ENCODE measurements at regions not wholly inside any gene's neighbourhood (a gene's known extent, or its start where the extent isn't known, plus 50 kb on each side); places are given as distances from the start of the nearest gene placed in this dataset.
"Not testable (repeated sequence)": the region's sequence is repeated elsewhere in the genome, so short reads cannot be mapped to it uniquely, and the experiment has no call there.

DNA sequence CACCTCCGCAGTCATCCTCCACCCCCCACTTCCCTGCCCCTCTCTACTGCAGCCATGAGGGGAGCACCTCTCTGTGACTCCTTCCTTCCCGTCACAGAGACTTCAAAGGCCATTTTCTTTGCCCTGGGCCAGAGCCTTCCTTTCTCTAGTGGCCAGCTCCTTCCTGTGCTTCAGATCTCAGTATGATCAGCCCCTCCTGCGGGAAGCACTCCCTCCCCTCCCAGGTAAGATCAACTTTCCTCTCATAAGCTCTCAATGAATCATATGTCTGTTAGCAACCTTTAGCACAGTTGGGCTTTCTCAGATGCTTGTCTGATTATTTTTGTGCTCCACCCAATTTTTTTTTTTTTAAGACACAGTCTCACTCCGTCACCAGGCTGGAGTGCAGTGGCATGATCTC lies 241.0 kb upstream of the PRSS1 start:
- ChIA-PET POLR2A (no interaction called here), CTCF (interaction anchor here (0.9 to 65.6 kb wide), 5 partner anchors 9 to 121 kb away, joined by 3 to 2267 read pairs (median 35); no protein-coding TSS in a partner anchor)
- no peak overlapping the region for H3K4me3 ChIP-seq (ENCODE audit: low read depth, low read length)
- no peak for TF ChIP-seq CTCF (IDR thresholded peaks at IDR 0.05; ENCODE audit: insufficient read depth, low read length, missing control alignments)
- no peak for DNase-seq (ENCODE audit: low read depth, low spot score)

DNA sequence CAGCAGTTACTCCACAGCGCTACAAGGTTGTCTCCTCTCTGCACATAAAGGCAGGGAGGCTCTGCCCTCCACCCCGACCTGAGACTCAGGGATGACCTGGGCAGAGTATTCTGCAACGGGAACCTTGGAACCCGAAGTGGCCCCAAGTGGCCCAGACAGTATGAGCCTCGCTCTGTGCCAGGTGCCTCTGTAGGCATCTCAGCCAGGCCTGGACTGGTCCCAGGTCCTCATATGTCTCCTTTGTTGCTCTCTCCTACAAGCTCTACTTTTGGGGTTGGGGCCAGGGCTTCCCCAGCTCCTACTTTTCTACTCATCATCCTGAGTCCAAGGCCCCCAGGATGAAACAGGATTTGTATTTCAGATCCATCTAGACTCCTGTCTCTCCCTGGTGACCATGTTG lies 241.5 kb upstream of the PRSS1 start:
- POLR2A ChIA-PET = no interaction called here
- H3K4me3 ChIP-seq (ENCODE audit: low read depth, low read length) = no peak overlapping the region
- no peak for TF ChIP-seq CTCF (IDR thresholded peaks at IDR 0.05; ENCODE audit: insufficient read depth, low read length, missing control alignments)
- CTCF ChIA-PET = interaction anchor here (1.4 to 65.6 kb wide), 4 partner anchors 10 to 120 kb away, joined by 4 to 2267 read pairs (median 149); no protein-coding TSS in a partner anchor
- no peak for DNase-seq (ENCODE audit: low read depth, low spot score)

DNA sequence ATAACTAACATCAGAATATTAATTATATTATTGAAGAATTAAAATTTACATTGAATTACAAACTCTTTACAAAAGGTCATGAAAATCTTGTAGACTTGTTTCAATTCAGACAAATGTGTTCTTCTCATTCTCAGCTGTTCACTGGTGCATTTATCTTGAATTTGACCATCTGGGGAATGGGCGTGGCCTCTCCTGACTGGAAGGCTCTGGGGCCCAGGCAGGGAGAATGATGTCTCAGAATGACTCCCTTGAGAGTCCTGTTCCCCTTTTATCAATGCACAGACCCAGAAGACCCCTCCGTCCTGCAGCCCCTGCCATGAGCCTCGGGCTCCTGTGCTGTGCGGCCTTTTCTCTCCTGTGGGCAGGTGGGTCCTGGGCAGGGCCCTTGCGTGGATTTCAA lies 242.2 kb upstream of the PRSS1 start:
- DNase-seq (ENCODE audit: low read depth, low spot score); H3K4me3 ChIP-seq (ENCODE audit: low read depth, low read length); POLR2A ChIA-PET: not testable (repeated sequence)
- CTCF ChIA-PET = interaction anchor here (5.3 to 65.6 kb wide), 3 partner anchors 10 to 38 kb away, joined by 35 to 2267 read pairs (median 263); no protein-coding TSS in a partner anchor

DNA sequence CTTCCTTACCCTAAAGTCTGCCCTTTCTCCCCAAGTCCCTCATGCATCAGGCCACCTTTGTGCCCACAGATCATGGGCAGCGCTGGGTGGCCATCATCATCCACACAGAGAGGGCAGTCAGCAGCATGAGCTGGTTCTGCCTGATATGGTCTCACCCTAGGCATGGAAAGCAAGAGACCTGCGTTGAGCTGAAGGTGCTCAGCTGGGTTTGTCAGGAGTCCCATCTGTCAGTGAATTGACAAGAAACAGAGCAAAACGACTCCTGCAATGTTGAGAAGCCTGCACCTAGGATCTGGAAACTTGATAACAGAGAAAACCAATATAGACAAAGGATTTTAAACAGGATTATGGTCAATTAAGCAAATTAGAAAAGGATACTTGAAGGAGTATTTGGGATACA lies 242.7 kb upstream of the PRSS1 start:
- no peak for DNase-seq (ENCODE audit: low read depth, low spot score)
- no peak overlapping the region for H3K4me3 ChIP-seq (ENCODE audit: low read depth, low read length)
- POLR2A ChIA-PET = no interaction called here
- CTCF ChIA-PET = interaction anchor here (5.3 to 65.6 kb wide), 3 partner anchors 10 to 37 kb away, joined by 35 to 2267 read pairs (median 263); no protein-coding TSS in a partner anchor
- no peak for TF ChIP-seq CTCF (IDR thresholded peaks at IDR 0.05; ENCODE audit: insufficient read depth, low read length, missing control alignments)

DNA sequence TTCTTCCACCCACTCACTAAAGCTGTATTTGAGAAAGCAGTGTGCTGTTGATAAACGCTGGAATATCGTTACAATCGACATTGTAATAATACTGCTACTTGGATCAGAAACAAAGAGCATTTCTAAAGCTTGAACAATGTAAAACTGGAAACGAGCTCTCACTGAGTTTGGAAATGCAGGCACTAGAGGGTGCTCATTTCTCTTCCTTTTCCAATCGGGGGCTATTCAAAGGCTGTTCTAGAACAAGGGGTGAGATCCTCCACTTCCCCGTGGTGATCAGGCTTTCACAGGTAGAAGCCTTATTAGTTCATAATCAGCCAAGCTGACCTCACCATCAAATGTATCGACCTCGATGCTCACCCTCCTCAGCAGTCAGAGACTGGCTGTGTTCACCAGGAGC lies 245.3 kb upstream of the PRSS1 start:
- DNase-seq (ENCODE audit: low read depth, low spot score); POLR2A ChIA-PET; H3K4me3 ChIP-seq (ENCODE audit: low read depth, low read length): not testable (repeated sequence)
- CTCF ChIA-PET = interaction anchor here (1.3 to 65.6 kb wide), 3 partner anchors 14 to 309 kb away, joined by 4 to 2267 read pairs (median 263); no protein-coding TSS in a partner anchor

GRCh38 chr7:142503036-142503435 lies 245.2 kb upstream of the PRSS58 start:
- POLR2A ChIA-PET = no interaction called here
- no peak for TF ChIP-seq CTCF (IDR thresholded peaks at IDR 0.05; ENCODE audit: insufficient read depth, low read length, missing control alignments)
- no peak overlapping the region for H3K4me3 ChIP-seq (ENCODE audit: low read depth, low read length)
- CTCF ChIA-PET = interaction anchor here (0.9 to 65.6 kb wide), 4 partner anchors 9 to 34 kb away, joined by 3 to 2267 read pairs (median 140); no protein-coding TSS in a partner anchor
- no peak for DNase-seq (ENCODE audit: low read depth, low spot score)

DNA sequence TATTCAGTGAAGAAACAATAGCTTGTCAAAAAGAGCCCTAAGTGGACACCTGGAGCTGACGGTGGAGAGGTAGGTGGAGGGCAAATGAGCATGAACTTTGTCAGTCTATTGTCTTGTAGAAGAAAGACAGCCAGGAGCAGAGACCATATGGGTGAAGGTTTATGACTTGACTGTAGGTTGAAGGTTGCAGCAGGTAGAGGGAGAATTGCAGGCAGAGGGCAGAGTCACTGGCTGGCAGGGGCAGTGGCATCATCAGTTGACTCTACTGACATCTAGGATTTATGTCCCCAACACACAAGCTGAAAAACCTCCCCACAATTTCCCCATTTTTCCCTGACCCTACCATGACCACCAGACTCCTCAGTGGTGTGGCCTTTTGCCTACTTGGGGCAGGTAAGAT lies 243.6 kb upstream of the PRSS58 start:
- POLR2A ChIA-PET = no interaction called here
- H3K4me3 ChIP-seq (ENCODE audit: low read depth, low read length) = no peak overlapping the region
- no peak for DNase-seq (ENCODE audit: low read depth, low spot score)
- no peak for TF ChIP-seq CTCF (IDR thresholded peaks at IDR 0.05; ENCODE audit: insufficient read depth, low read length, missing control alignments)
- CTCF ChIA-PET = interaction anchor here (1.1 to 65.6 kb wide), 6 partner anchors 16 to 116 kb away, joined by 4 to 2267 read pairs (median 15); no protein-coding TSS in a partner anchor

All from AG04449 (cell line).